ENCODE measurements at regions not wholly inside any gene's neighbourhood (a gene's known extent, or its start where the extent isn't known, plus 50 kb on each side); places are given as distances from the start of the nearest gene placed in this dataset.

DNA sequence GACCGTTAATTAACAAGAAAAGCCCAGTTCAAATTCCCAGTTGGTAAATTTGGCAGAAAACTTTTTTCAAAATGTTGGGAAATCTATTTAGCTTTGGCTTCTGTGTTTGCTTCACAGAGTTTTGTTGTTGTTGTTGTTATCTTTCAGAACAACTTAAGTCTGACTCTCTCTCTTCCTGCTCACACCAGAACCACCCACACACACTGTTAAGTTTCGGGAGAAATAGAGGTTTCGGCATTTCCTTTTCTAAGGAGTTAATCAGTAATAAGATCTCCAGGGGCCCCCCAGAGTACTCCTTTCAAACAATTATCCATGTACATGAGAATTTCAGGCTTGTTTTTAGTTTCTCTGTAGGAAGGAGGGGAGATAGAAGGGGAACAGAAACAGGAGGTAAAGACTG lies 106.2 kb upstream of the PTCHD1 start:
- H3K9me3 ChIP-seq (ENCODE audit: control insufficient read depth, low read depth, low read length) = no peaks in the 10 kb centered on the region
- no peaks in the 10 kb centered on the region for H3K9me1 ChIP-seq (ENCODE audit: control insufficient read depth, extremely low read depth, insufficient read depth, low read length)
- no peak for TF ChIP-seq EZH2 (IDR thresholded peaks at IDR 0.05; ENCODE audit: low read length)
- TF ChIP-seq, protein P1, sequence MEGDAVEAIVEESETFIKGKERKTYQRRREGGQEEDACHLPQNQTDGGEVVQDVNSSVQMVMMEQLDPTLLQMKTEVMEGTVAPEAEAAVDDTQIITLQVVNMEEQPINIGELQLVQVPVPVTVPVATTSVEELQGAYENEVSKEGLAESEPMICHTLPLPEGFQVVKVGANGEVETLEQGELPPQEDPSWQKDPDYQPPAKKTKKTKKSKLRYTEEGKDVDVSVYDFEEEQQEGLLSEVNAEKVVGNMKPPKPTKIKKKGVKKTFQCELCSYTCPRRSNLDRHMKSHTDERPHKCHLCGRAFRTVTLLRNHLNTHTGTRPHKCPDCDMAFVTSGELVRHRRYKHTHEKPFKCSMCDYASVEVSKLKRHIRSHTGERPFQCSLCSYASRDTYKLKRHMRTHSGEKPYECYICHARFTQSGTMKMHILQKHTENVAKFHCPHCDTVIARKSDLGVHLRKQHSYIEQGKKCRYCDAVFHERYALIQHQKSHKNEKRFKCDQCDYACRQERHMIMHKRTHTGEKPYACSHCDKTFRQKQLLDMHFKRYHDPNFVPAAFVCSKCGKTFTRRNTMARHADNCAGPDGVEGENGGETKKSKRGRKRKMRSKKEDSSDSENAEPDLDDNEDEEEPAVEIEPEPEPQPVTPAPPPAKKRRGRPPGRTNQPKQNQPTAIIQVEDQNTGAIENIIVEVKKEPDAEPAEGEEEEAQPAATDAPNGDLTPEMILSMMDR (optimal IDR thresholded peaks at IDR 0.05 in 1 of 3, IDR thresholded peaks at IDR 0.05 in 1 of 3, conservative IDR thresholded peaks at IDR 0.05 in 1 of 3; ENCODE audit: extremely low read depth in 1 of 3, insufficient read depth in 2 of 3, low read length in 3 of 3) = no peak
- dilution Hi-C loops (cut with MboI; ENCODE audit: extremely low pct_ligation_motif_present, low sequenced_read_pairs) = no loop called here
- H3K4me2 ChIP-seq (ENCODE audit: control insufficient read depth, extremely low read depth, insufficient read depth, low read depth, low read length) = no peak overlapping the region
- H3K27ac ChIP-seq (ENCODE audit: control insufficient read depth, insufficient read depth, low read length) = no peak overlapping the region
- H2AFZ ChIP-seq (ENCODE audit: control insufficient read depth, low read length) = no peak overlapping the region
- no peaks in the 10 kb centered on the region for H3K79me2 ChIP-seq (ENCODE audit: control insufficient read depth, insufficient read depth, low read length)
- H3K9ac ChIP-seq (ENCODE audit: control insufficient read depth, extremely low read depth, insufficient read depth, low read length) = no peak overlapping the region
- no peaks in the 10 kb centered on the region for H3K27me3 ChIP-seq (ENCODE audit: control insufficient read depth, extremely low read depth, insufficient read depth, low read length)
- DNase-seq (ENCODE audit: low read depth, low spot score) (no peak), FAIRE-seq (no peak)
- H3K4me1 ChIP-seq (ENCODE audit: control insufficient read depth, extremely low read depth, insufficient read depth, low read length) = no peaks in the 10 kb centered on the region
- no peak overlapping the region for H3K4me3 ChIP-seq (ENCODE audit: control insufficient read depth in 2 of 3, extremely low read depth in 1 of 3, insufficient read depth in 2 of 3, low read depth in 1 of 3, low read length in 3 of 3)
- H3K36me3 ChIP-seq (ENCODE audit: control insufficient read depth in 2 of 2, extremely low read depth in 1 of 2, insufficient read depth in 2 of 2, low read length in 2 of 2) = no peaks in the 10 kb centered on the region
- H4K20me1 ChIP-seq (ENCODE audit: control insufficient read depth, extremely low read depth, insufficient read depth, low read length) = no peaks in the 10 kb centered on the region

DNA sequence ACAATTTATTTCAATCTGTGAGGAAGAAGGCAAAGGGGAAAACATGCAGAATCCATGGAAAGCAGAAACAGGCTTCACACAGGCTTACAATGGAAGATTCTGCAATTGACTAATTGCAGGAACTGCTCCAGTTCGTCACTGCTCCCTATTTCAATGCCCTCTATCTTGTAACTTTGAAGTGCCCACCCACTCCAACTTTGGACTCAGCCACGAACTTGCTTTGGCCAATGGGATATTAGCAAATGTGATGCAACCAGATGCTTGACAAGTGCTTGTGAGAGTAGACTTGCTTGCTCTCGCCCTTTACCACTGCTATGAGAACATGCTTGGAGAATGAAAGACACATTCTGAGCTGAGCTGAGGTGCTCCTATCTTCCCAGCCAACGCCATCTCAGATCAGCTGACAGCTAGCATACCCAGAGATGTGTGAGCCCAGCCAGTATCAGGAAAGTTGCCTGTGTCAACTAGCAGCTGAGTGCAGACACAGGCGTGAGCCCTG lies 105.7 kb upstream of the PTCHD1 start:
- TF ChIP-seq, protein P1 (optimal IDR thresholded peaks at IDR 0.05 in 1 of 3, IDR thresholded peaks at IDR 0.05 in 1 of 3, conservative IDR thresholded peaks at IDR 0.05 in 1 of 3; ENCODE audit: extremely low read depth in 1 of 3, insufficient read depth in 2 of 3, low read length in 3 of 3) = no peak
- no peak for TF ChIP-seq EZH2 (IDR thresholded peaks at IDR 0.05; ENCODE audit: low read length)
- H3K27ac ChIP-seq (ENCODE audit: control insufficient read depth, insufficient read depth, low read length) = no peak overlapping the region
- no peaks in the 10 kb centered on the region for H3K27me3 ChIP-seq (ENCODE audit: control insufficient read depth, extremely low read depth, insufficient read depth, low read length)
- DNase-seq (ENCODE audit: low read depth, low spot score) (no peak), FAIRE-seq (no peak)
- H3K9me3 ChIP-seq (ENCODE audit: control insufficient read depth, low read depth, low read length) = no peaks in the 10 kb centered on the region
- H3K4me1 ChIP-seq (ENCODE audit: control insufficient read depth, extremely low read depth, insufficient read depth, low read length) = no peaks in the 10 kb centered on the region
- no peak overlapping the region for H3K9ac ChIP-seq (ENCODE audit: control insufficient read depth, extremely low read depth, insufficient read depth, low read length)
- no peaks in the 10 kb centered on the region for H3K36me3 ChIP-seq (ENCODE audit: control insufficient read depth in 2 of 2, extremely low read depth in 1 of 2, insufficient read depth in 2 of 2, low read length in 2 of 2)
- no peak overlapping the region for H3K4me2 ChIP-seq (ENCODE audit: control insufficient read depth, extremely low read depth, insufficient read depth, low read depth, low read length)
- no peaks in the 10 kb centered on the region for H3K79me2 ChIP-seq (ENCODE audit: control insufficient read depth, insufficient read depth, low read length)
- no peaks in the 10 kb centered on the region for H4K20me1 ChIP-seq (ENCODE audit: control insufficient read depth, extremely low read depth, insufficient read depth, low read length)
- H2AFZ ChIP-seq (ENCODE audit: control insufficient read depth, low read length) = no peak overlapping the region
- dilution Hi-C loops (cut with MboI; ENCODE audit: extremely low pct_ligation_motif_present, low sequenced_read_pairs) = no loop called here
- H3K9me1 ChIP-seq (ENCODE audit: control insufficient read depth, extremely low read depth, insufficient read depth, low read length) = no peaks in the 10 kb centered on the region
- H3K4me3 ChIP-seq (ENCODE audit: control insufficient read depth in 2 of 3, extremely low read depth in 1 of 3, insufficient read depth in 2 of 3, low read depth in 1 of 3, low read length in 3 of 3) = no peak overlapping the region

Data from keratinocyte (primary cell).